Thyroid gland (tissue), 4 donors: ENCODE measurements at regions not wholly inside any gene's neighbourhood (a gene's known extent, or its start where the extent isn't known, plus 50 kb on each side); places are given as distances from the start of the nearest gene placed in this dataset.
A peak's percentile ranks its signal among the peaks of the same experiment; 100 is the strongest.
"Not testable (repeated sequence)": the region's sequence is repeated elsewhere in the genome, so short reads cannot be mapped to it uniquely, and the experiment has no call there.

Experiments used
- DNase-seq, 2 donors: peaks; one replicate each; pipeline ENCODE4 v3.0.0-alpha.2; 2019
- H3K27ac ChIP-seq, 3 donors: fragments of 200-600 bp; sonication (generic); 1 replicate in 2 of 3; 2 replicates in 1 of 3; pipeline ENCODE4 v1.5.1; 2016 to 2019; ENCODE audit warnings: mild to moderate bottlenecking in 1 of 3, moderate library complexity in 1 of 3
- H3K27me3 ChIP-seq: fragments of 200-600 bp; sonication (generic); one replicate; pipeline ENCODE4 v1.5.1; 2019
- H3K36me3 ChIP-seq, 2 donors: fragments of 200-600 bp; sonication (generic); one replicate each; pipeline ENCODE4 v1.5.1; 2016 to 2019
- H3K4me1 ChIP-seq, 2 donors: fragments of 200-600 bp; sonication (generic); one replicate each; pipeline ENCODE4 v1.5.1; 2017 to 2019
- H3K4me3 ChIP-seq, 3 donors: fragments of 200-600 bp; sonication (generic); replicated peaks in 1 of 3; 1 replicate in 2 of 3; 2 replicates in 1 of 3; pipeline ENCODE4 v1.5.1; 2016; ENCODE audit warnings: mild to moderate bottlenecking in 1 of 3
- H3K9me3 ChIP-seq: fragments of 200-600 bp; sonication (generic); one replicate; pipeline ENCODE4 v1.5.1; 2017
- CTCF ChIP-seq, 6 experiments: fragments of 200-600 bp in 3 of 6; fragments of 450-650 bp in 3 of 6; sonication (generic) in 3 of 6; IDR thresholded peaks; one replicate each; pipeline ENCODE4 v1.5.1; 2016 to 2019; ENCODE audit warnings: antibody characterized with exemption in 6 of 6, mild to moderate bottlenecking in 2 of 6, inconsistent platforms in 1 of 6, moderate library complexity in 1 of 6
- POLR2A ChIP-seq, 2 donors: fragments of 450-650 bp; IDR thresholded peaks; one replicate each; pipeline ENCODE4 v1.6.1; 2017; ENCODE audit warnings: antibody characterized with exemption in 2 of 2, mild to moderate bottlenecking in 2 of 2, moderate library complexity in 1 of 2
- WGBS, 2 donors: methylation state at CpG; one replicate each; pipeline ENCODE4 v1.1.5; 2017; 5-methylcytosine and 5-hydroxymethylcytosine counted together
- intact Hi-C: fragments of 100-400 bp; cut with DNase I; formaldehyde crosslinking; loops from one replicate; pipeline ENCODE4 v1.15.1; 2023

- no peaks in the 10 kb centered on the region for H3K27me3 ChIP-seq
- H3K27ac ChIP-seq, result no peak overlapping the region
- WGBS, 2 donors, result 94 to 97% methylated on average over 6 of the region's 6 CpGs
- no peaks in the 10 kb centered on the region for H3K36me3 ChIP-seq
- intact Hi-C loops, result no loop called here
- no peak for DNase-seq
- TF ChIP-seq POLR2A (IDR thresholded peaks at IDR 0.05) (no peak), CTCF (IDR thresholded peaks at IDR 0.05) (no peak)
- no peaks in the 10 kb centered on the region for H3K9me3 ChIP-seq
- peaks cover 0 to 7% of the 10 kb centered on the region in 2 donors for H3K4me1 ChIP-seq
- H3K4me3 ChIP-seq, result no peak overlapping the region
Measured at GRCh38 chr10:28988980-28989379, 299.9 kb upstream of the LYZL1 start.

GRCh38 chr10:28991333-28992270 lies 297.3 kb upstream of the LYZL1 start:
- peak; percentile 18 to 41 for DNase-seq
- Histone ChIP-seq H3K9me3 (no peaks in the 10 kb centered on the region), H3K27me3 (no peaks in the 10 kb centered on the region), H3K36me3 (no peaks in the 10 kb centered on the region), H3K4me3 (no peak overlapping the region), H3K4me1 (no peaks in the 10 kb centered on the region), H3K27ac (no peak overlapping the region)
- 83 to 88% methylated on average over 6 to 7 of the region's 7 CpGs for WGBS, 2 donors
- intact Hi-C loops, result loop anchor here (10.0 kb wide), 1 partner anchor 327 kb away; no protein-coding TSS in a partner anchor
- TF ChIP-seq POLR2A (IDR thresholded peaks at IDR 0.05) (no peak), CTCF (IDR thresholded peaks at IDR 0.05) (peak in 5 of 6 experiments; percentile 14 to 54 (median 31))

GRCh38 chr10:28993056-28993455 lies 295.8 kb upstream of the LYZL1 start:
- no peaks in the 10 kb centered on the region for H3K36me3 ChIP-seq
- TF ChIP-seq CTCF (IDR thresholded peaks at IDR 0.05) (no peak), POLR2A (IDR thresholded peaks at IDR 0.05) (no peak)

GRCh38 chr10:28993861-28994260 lies 295.0 kb upstream of the LYZL1 start:
- no peaks in the 10 kb centered on the region for H3K9me3 ChIP-seq
- no peaks in the 10 kb centered on the region for H3K27me3 ChIP-seq
- WGBS, 2 donors, result 78 to 85% methylated on average over 1 of the region's 1 CpG
- no peak for DNase-seq
- no peaks in the 10 kb centered on the region for H3K36me3 ChIP-seq
- intact Hi-C loops, result loop anchor here (10.0 kb wide), 1 partner anchor 329 kb away; no protein-coding TSS in a partner anchor
- TF ChIP-seq POLR2A (IDR thresholded peaks at IDR 0.05) (no peak), CTCF (IDR thresholded peaks at IDR 0.05) (no peak)
- H3K27ac ChIP-seq, result no peak overlapping the region
- no peaks in the 10 kb centered on the region for H3K4me1 ChIP-seq
- no peak overlapping the region for H3K4me3 ChIP-seq

More at GRCh38 chr10:28993056-28993455, 295.8 kb upstream of the LYZL1 start:
- no peaks in the 10 kb centered on the region for H3K9me3 ChIP-seq
- H3K4me3 ChIP-seq, result no peak overlapping the region
- no peaks in the 10 kb centered on the region for H3K27me3 ChIP-seq
- no peaks in the 10 kb centered on the region for H3K4me1 ChIP-seq
- no peak overlapping the region for H3K27ac ChIP-seq
- WGBS, 2 donors, result 84 to 94% methylated on average over 8 of the region's 8 CpGs
- no peak for DNase-seq
- intact Hi-C loops, result loop anchor here (10.0 kb wide), 1 partner anchor 328 kb away; no protein-coding TSS in a partner anchor

GRCh38 chr10:28994802-28995201 lies 294.1 kb upstream of the LYZL1 start:
- not testable (repeated sequence) for H3K27me3 ChIP-seq, H3K27ac ChIP-seq, H3K4me3 ChIP-seq, DNase-seq, H3K36me3 ChIP-seq, H3K4me1 ChIP-seq, H3K9me3 ChIP-seq
- intact Hi-C loops, result loop anchor here (10.0 kb wide), 1 partner anchor 330 kb away; no protein-coding TSS in a partner anchor
- WGBS, 2 donors, result 95 to 96% methylated on average over 5 of the region's 5 CpGs
